H4 (cell line): ENCODE measurements at regions not wholly inside any gene's neighbourhood (a gene's known extent, or its start where the extent isn't known, plus 50 kb on each side); places are given as distances from the start of the nearest gene placed in this dataset.

Experiments
- DNase-seq: peaks from one replicate; pipeline ENCODE4 v3.0.0-alpha.2; 2015; ENCODE audit warnings: low spot score

DNA sequence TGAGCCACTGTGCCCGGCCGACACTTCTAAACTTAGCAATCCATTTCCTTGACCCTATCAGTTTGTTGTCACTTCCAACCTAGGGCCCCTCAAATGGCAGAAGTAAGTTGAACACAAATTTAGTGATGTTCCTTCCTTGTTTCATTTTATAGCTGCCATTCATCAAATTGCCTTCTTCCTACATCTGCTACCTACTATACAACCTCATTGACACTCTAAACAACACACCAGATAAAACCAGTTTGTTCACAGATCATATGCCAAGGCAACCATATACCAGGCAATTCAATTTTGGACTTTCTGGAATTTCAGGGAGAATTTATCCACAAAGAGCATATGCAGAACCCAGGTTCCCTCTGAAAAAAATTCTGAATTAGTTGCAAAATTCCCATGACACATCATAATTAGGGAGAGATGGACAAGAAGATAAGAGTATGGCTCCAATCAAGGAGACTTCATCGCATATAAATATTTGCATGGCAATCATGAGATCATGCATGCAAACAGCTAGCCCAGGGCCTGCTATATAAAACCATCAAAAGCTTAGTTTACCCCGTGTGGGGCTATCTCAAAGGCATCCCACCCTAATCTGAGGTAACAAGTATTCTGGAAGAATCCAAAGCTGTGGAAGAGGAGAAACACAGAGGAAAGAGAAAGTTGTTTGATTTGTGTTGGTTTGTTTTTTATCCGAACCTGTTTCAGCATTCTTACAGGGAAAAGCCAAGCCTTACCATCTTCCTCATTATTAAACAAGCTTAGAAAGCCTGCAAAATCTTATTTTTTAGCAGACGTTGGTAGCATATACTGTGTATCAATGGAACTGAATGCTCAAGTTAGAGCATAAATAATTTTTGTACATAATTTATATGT lies 132.8 kb upstream of the TNFAIP3 start:
- DNase-seq, result no peak

DNA sequence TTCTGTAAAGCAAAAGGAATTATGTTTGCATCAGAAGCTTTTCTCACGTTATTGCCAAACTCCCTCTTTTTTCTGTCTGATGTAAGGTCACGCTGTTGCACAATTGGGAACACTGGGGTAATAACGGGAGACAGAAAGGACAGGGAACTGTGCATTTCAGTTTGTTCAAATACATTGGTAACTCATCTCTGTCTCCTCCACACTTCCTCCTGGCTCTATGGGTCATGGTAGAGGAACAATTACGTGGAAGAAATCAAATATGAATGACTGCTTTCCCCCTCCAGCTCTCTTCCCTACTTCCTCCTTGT lies 132.2 kb upstream of the TNFAIP3 start:
- no peak for DNase-seq

DNA sequence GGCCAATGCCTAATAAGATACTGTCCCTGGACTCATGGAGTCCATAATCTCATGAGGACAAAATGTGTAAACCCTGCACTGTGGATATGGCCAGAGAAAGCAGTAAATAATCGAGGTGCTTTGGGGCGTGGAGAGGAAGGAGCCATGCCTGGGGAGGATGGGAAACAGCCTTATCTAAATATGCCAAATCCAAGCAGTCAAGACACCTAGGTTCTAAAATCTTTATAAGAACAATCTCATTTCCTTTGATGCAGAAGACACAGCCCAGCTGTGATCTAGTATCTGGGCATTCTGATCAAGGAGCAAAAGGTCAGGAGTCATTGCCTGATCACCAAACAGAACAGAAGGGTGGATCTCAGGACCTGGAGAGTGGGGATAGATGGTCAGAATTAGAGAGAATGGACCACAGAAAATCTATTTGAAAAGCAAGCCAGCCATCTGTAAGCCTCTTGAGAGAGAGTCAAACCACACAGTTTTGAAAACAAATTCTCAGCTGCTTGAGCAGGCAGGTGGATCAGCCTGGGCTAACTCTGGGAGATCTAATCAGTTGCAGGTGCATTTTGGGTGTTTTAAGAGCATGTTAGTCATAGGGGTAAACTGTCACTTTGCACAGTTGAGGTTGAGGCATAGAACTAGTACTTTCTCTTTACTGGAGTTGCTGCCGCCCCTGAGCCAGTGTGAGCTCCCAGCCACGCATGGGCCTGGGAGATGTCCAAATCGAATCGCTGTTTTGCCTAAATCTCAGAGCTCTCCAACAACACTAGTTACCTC lies 130.8 kb upstream of the TNFAIP3 start:
- DNase-seq, result no peak

DNA sequence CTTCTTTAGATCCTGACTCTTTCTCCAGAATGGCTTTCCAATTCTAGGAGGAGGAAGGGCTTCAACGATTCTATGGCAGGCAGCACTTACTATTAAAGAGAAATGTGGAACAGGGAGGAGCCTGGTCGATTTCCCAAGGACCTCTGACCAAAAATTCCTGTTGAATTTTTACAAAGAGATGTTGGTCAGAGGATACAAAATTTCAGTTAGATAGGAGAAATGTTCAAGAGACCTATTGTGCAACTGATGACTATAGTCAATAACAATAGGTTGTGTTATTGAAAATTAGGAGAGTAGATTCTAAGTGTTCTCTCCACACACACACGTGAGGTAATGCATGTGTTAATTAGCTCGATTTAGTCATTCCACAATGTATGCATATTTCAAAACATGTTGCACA lies 130.1 kb upstream of the TNFAIP3 start:
- no peak for DNase-seq

DNA sequence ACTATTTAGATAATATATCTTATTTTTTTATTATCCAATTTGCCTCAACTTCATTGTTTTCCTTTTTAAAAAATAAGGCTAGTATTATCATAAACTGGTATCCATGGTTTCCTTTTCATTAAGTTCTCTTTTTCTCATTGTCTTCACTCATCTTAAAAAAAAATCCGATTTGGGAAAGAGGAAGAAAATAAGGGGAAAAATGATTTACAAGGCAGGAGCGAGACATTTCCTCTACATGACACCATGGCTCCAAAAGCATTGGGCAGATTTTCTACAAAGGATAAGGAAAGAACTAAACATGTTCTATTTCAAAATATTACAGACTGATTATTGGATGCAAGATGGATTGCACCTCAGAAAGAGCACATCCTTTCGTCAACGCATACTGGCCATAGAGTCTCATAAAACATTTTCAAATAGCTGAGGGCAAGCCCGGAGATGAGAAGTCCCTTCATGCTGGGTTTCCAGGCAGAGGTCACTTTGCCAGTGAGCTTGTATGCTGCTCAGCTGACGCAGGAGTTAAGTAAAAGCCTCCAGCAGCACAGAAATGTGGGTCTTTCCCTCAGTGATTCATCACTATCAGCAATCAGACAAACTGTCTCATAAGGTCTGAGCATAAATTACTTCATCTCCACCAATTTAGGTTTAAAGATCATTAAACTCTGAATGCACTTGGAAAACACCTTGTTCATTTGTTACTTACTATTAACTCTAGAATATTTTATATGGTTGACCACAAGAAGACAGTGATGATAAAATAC lies 129.0 kb upstream of the TNFAIP3 start:
- DNase-seq, result no peak

DNA sequence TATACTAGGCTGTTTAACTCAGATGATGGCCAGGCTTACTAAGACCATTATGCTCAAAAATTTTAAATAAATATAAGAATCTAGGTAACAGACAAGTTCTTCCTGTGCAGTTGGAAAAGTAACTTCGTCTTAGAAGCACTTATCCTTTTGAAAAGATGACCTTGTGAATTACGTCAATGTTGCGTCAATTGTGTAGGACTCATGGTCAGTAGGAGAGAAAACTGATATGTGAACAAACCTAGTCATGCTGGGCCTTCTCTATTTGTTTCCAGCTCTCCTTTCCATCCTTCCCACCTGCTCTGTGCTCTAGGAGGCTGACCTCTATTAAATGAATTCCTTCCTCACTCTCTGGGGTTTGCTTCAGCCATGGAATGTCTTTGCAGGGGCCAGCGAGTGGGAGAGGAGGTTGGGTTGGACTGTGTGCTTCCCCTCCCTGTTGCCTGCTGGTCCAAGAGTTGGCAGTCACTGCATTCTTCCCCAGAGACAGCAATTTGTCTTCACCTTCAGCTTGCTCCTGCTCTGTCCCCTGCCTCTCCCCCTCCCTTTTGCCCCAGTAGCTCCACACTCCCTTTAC lies 128.0 kb upstream of the TNFAIP3 start:
- no peak for DNase-seq

DNA sequence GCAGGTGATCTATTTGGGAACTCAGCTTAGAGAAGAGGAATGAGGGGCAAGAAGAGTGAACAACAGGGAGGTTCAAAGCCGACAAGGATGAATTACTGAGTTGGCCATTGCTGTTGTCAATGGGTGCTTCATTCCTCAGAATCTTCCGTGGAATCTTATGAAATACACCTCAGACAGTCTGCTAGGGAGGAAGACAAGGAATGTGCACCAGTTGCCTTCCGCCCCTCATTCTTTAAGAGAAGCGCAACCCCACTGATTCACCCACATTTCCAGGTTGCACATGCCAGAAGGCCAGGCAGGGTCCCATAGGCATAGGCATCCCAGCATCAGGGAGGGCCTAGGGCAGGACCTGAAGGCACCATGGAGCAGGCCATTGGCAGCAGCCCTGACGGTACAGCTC lies 127.5 kb upstream of the TNFAIP3 start:
- DNase-seq, result no peak

DNA sequence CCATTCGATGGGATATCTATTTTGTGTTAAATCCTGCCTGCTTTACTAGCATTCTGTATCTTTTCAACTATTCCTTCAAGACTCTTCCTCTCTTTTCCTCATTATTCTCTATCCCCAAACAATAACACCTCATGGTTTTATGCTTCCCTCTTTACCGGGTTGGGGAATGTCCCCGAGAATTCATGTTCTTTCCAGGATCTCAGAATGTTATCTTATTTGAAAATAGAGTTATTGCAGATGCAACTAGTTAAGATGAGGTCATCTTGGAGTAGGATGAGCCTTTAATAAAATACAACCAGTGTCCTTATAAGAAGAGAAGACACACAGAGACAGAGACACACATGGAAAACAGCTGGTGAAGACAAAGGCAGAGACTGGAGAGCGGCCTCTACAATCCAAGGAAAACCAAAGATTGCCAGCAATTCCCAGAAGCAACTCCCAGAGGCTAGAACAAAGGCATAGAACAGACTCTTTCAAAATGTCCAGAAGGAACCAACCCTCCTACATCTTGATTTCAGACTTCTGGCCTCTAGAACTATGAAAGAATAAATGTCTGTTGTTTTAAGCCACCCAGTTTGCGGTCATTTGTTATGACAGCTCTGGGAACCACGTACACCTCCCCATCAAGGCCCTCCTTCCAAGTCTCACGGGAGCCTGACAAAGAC lies 126.8 kb upstream of the TNFAIP3 start:
- DNase-seq, result no peak

DNA sequence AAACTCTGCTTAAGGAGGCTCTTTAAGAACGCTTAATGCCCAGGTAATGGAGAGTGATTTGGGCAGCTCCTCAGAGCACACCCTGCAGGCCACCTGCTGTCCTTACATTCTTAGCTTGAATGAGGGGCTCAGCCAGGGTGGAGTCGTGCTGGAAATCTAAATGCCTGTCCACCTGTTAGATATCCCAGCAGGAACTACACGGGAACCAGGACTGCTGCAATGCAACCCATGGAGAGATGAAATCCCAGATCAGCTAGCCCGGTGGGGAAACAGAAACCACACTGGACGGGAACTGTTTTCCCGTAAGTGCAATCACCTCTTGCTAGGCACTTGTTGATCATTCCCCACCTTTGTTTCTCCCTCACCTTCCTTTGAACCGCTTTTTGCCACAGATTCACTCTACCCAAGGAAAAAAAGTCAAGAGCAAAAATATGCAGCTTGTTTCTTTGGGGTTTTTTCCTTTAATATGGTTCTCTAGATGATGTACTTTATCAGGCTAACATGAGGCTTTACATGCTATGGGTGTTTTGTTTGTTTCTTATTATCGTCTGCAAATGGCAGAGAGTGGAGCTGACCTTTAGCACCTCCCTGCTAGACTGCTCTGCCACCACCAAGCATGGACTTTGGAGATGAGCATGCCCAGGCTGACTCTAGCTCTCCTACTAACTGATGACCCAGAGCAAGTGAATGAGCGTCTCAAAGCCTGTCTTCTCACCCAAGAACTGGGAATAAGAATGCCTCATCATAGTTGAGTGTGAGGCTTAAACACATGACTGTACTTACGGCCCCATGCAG lies 125.9 kb upstream of the TNFAIP3 start:
- no peak for DNase-seq

DNA sequence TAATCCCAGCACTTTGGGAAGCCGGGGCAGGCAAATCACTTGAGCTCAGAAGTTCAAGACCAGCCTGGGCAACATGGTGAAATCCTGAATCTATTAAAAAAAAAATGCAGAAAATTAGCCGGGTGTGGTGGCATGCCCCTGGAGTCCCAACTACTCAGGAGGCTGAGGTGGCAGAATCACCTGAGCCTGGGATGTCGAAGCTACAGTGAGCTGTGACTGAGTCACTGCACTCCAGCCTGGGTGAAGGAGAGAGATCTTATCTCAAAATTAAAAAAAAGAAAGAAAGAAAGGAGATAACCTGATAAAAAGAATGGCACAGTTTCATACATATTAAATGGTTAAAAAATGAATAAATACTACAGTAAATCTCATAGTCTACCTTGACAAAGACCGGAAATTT lies 123.6 kb upstream of the TNFAIP3 start:
- no peak for DNase-seq

DNA sequence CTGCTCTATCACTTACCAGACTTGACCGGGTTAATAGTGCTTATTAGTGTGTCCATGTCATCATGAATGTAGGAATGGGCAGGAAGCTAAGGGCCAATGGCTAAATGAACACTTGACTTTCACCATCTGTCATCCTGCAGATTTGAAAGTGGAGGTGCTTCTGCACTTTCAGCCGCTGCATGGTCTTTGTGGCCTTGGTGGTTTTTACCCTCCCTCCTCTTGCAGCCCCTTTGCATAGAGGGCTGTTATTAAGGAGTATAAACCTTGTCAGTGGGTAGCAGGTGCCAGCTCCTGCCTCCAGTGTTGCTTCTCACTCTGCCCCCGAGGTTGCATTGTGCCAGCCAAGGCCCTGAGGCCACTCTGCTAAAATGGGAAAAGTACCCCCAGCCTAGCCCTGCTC lies 122.2 kb upstream of the TNFAIP3 start:
- no peak for DNase-seq

DNA sequence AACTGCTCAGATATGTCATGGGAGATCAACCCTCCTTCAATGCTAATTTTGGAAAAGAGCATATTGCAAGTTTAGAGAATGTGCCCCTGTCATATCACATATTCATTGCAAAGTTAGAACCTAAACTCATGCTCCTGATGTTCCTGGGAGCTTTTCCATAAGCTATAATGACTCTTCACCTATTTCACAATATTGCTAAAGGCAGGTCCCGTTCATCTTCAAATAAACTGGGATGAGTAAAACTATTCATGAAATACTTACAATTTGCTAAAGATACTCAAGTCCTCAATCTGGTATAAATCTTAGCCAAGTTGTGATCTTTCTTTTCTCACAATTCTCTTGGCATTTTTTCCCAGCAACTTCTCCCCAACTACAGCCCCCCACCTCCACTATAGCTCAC lies 121.7 kb upstream of the TNFAIP3 start:
- no peak for DNase-seq

DNA sequence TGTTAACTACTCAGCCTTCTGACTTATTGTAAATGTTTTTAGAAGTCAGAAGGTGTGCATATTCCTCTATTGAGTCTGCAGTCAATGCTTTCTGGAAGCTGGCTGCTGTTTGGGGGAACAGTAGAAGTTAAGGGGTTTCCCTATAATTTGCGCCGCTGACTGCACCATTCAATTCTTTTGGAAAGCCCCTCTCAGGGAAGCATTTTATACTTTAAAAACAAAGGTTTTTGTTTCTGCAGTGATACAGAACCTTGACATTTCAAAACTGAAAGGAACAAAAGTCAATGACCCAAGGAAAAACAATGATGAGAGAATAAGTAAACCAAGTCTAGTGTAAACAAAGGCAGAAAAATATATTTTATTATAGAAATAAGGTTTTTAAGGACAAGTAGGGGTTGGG lies 120.8 kb upstream of the TNFAIP3 start:
- DNase-seq, result no peak

DNA sequence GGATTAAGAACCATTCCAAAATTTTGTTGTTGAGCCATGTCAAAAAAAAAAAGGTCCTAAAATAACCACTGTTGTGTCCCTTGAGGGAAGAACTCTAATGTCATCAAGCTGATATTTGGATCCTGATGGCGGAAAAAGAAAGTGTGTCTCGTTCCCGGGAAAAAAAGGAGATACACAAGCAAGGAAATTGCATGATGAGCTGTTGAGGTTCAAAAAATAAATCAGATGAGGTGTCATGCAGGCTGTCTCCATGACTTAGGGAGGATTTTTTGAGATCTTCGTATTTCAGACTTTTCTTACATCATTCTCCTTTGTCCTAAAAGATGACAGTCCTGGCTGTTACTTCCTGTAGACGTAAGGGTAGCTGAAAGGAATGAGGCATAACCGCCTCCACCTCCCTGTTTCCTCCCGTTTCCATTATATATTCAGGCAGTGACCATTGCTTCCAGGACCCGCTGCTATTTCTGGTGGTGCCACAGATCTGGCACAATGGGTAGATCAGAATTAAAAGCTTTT lies 117.3 kb upstream of the TNFAIP3 start:
- no peak for DNase-seq

DNA sequence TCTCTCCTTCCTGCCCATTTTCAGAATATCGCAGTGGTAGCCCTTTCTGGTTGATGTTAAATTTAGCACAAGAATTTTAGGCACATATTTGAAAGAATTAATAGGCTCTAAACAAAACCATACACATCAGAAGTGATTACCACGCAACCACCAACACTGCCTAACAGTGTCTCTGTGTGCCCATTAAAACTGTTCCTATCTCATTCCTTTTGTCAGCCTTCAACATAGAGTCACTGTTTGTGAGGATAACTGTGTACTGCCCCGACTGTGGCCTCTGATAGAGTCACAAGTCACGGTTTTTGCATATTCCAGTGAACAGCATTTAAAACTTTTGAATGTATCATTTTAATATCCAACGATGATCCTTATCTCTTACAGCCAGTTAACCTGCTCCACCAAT lies 116.8 kb upstream of the TNFAIP3 start:
- DNase-seq, result no peak

DNA sequence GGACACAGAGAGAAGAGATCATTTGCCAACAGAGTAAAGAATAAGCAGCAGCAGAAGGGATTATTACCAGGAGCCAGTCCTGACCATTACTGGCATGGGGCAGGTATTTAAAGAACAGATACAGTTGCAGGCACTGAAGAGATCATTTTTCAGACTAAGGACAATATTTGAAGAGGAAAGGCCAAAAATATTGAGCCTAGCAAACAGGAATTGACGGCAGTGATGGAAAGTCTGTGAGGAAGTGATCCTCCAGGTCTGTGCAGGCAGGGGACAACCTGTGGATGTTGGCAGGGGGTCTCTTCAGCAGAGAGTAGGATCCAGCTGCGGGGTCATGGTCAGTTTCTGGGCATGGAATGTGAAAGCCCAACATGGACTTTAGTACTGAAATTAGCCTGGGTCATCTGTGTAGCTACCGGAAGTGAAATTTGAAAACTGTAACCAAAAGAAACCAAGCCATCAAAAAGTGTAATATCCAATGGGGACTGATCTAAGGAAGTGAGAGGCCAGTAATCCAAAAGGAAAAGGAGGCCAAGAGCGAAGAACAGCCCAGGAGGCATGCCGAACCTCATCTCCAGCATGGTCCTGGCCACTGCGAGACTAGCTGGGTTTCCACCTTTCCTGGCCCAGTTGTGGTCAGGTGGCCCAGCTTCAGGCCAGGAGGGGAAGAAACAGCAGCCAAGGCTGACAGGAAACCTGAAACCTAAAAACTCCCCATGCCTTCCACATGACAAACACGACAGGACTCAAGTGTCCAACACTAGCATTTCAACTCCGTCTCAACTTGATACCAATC lies 115.1 kb upstream of the TNFAIP3 start:
- no peak for DNase-seq

DNA sequence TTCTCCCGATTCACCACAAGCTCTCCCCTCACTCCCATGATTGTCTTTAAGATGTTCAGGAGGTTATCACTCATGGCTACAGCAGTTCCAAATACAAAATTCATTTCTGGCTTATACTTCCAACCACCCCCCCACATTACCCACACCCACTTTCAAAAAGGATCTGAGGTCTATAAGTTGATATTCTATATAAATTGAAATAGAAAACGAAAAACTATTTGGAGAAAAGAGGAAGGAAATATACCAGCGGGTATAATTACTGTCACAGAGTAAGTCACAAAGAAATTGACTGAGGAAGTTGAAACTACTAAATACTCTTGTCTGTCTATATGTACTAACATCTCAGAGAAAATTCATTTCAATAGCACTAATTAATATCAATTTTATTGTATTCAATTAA lies 112.7 kb upstream of the TNFAIP3 start:
- no peak for DNase-seq

DNA sequence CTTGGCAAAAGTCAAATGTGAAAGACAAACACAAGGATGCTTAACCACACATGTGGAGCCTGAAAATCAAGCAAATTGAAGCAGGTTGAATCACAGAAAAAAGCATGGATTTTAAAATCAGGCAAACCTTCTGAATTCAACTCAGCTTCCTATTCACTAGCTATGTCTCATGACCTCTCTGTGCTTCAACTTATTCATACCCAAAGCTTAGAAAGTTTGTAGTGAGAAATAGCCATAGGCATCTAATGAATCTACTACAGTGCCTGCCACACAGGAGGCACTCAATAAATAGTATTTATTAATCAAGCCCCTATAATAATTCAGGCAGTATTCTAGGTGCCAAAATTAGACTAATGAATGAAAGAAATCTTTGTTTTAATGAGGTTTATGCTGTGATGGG lies 112.2 kb upstream of the TNFAIP3 start:
- DNase-seq, result no peak

DNA sequence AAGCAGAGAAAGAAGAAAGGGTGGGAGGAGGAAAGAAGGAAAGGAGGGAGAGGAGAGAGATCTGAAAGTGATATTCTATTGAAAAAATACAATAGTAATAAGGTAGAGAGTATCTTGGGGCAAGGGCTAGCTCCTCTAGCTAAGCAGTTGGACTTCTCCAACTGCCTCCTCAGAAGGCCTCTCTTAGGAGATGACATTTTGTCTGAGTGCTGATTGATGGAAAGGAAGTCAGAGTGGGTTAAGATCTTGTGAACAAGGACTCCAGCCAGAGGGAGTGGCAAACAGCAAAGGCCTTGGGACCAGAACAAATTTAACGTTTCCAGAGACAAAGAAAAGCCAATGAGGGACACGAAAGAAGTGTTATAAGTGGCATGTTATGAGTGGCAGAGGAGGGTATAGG lies 111.8 kb upstream of the TNFAIP3 start:
- DNase-seq, result no peak

DNA sequence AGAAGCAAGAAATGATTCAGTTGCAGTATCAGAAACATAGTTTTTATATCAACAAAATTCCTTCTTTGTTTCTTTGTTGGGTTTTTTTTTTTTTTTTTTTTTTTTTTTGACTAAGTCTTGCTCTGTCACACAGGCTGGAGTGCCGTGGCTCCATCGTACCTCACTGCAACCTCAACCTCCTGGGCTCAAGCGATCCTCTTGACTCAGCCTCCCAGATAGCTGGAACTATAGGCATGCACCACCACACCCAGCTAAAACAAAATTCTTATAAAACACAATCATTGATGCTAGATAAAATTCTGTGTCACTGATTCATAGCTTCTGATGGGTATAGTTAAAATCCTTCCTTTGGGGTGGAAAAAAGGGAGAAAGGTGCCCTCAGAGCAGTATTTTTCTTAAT lies 110.3 kb upstream of the TNFAIP3 start:
- DNase-seq, result no peak
